ENCODE measurements at regions not wholly inside any gene's neighbourhood (a gene's known extent, or its start where the extent isn't known, plus 50 kb on each side); places are given as distances from the start of the nearest gene placed in this dataset.

DNA sequence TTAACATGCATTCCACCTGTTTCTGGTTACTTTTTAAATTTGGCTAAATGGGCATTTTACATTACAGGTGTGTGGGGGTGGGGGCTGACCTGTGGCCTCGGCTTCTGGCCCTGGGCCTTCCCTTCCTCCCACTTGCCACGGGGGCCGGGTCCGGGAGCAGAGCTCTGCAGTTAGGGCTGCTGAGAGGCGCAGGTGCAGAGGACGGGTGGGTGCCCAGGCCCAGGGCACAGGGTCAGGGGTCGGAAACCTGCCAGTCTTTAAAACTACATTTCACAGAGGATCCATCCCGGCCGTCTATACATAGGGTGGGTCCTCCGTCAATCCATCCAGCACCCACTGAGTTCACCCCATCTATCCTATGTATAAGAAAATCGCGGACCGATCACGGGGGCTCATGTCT lies 106.5 kb upstream of the INSIG1 start:
- Histone ChIP-seq H2AFZ (no peak overlapping the region), H4K20me1 (ENCODE audit: insufficient read depth) (no peaks in the 10 kb centered on the region), H3K27me3 (ENCODE audit: insufficient read depth, low read depth) (peaks cover 53% of the 10 kb centered on the region), H3K36me3 (ENCODE audit: low read depth) (no peaks in the 10 kb centered on the region), H3F3A (ENCODE audit: insufficient read depth, low read depth) (no peaks in the 10 kb centered on the region), H3K9me2 (ENCODE audit: insufficient read depth) (no peaks in the 10 kb centered on the region), H3K4me3 (no peak overlapping the region), H3K79me2 (ENCODE audit: low read depth) (no peaks in the 10 kb centered on the region), H3K9me3 (ENCODE audit: insufficient read depth, low read depth) (peaks cover 4% of the 10 kb centered on the region; the same call in 1 of the 2 replicates), H3K27ac (no peak overlapping the region), H3K4me2 (no peak overlapping the region), H3K4me1 (replicated peaks; ENCODE audit: insufficient read depth) (0 out of 2 replicates have a peak, but pooled peaks cover 5% of the 10 kb centered on the region)
- intact Hi-C loops (cut with micrococcal nuclease; ENCODE audit: unreplicated experiment) = loop anchor here (2.0 to 5.0 kb wide), 3 partner anchors 106 to 264 kb away; partner anchors contain the start of genes INSIG1 and PAXIP1
- no TSS peak for BruUV-seq (replicated peaks)
- ChIA-PET CTCF (no interaction called here), POLR2A (ENCODE audit: unreplicated experiment) (interaction anchor here (0.6 kb wide), 1 partner anchor 23 kb away, joined by 4 read pairs; no protein-coding TSS in a partner anchor)
- TF ChIP-seq, protein P1, sequence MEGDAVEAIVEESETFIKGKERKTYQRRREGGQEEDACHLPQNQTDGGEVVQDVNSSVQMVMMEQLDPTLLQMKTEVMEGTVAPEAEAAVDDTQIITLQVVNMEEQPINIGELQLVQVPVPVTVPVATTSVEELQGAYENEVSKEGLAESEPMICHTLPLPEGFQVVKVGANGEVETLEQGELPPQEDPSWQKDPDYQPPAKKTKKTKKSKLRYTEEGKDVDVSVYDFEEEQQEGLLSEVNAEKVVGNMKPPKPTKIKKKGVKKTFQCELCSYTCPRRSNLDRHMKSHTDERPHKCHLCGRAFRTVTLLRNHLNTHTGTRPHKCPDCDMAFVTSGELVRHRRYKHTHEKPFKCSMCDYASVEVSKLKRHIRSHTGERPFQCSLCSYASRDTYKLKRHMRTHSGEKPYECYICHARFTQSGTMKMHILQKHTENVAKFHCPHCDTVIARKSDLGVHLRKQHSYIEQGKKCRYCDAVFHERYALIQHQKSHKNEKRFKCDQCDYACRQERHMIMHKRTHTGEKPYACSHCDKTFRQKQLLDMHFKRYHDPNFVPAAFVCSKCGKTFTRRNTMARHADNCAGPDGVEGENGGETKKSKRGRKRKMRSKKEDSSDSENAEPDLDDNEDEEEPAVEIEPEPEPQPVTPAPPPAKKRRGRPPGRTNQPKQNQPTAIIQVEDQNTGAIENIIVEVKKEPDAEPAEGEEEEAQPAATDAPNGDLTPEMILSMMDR (conservative IDR thresholded peaks at IDR 0.05) = no peak
- no peak for TF ChIP-seq EZH2 (IDR thresholded peaks at IDR 0.05; ENCODE audit: low read depth)
- DNase-seq = no peak

DNA sequence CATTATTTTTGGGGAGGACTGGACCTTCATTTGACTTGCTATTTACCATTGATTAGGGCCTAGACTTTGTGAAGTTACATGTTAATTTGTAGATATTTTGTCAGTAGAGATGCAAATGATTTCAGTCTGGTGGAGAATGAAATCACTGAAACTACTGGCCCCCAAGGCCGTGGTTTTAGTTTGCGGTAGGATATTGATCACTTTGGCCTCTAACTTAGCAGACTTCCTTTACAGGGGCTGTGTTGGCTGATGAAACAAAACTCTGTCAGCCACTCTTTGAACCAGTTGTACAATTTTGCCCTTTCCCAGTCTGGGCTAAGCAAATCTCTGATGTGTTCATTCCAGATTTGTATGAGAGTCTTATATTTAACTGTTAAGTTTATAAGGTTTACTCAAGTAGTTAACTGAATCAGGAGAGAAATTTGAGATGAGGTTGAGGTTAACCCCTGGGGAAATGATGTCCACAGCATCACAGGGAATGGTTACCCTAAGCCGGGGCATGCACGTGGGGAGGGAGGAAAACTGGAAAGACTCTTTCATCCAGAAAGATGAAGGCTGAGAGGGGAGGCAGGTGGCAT lies 105.7 kb upstream of the INSIG1 start:
- Histone ChIP-seq H4K20me1 (ENCODE audit: insufficient read depth) (no peaks in the 10 kb centered on the region), H3F3A (ENCODE audit: insufficient read depth, low read depth) (no peaks in the 10 kb centered on the region), H3K27me3 (ENCODE audit: insufficient read depth, low read depth) (peaks cover 59% of the 10 kb centered on the region), H3K27ac (no peak overlapping the region), H3K9me3 (ENCODE audit: insufficient read depth, low read depth) (peaks cover 11% of the 10 kb centered on the region), H2AFZ (no peak overlapping the region), H3K4me3 (no peak overlapping the region), H3K4me2 (no peak overlapping the region), H3K9me2 (ENCODE audit: insufficient read depth) (no peaks in the 10 kb centered on the region), H3K36me3 (ENCODE audit: low read depth) (no peaks in the 10 kb centered on the region), H3K4me1 (replicated peaks; ENCODE audit: insufficient read depth) (0 out of 2 replicates have a peak, but pooled peaks cover 5% of the 10 kb centered on the region), H3K79me2 (ENCODE audit: low read depth) (no peaks in the 10 kb centered on the region)
- ChIA-PET POLR2A (ENCODE audit: unreplicated experiment) (no interaction called here), CTCF (no interaction called here)
- no peak for DNase-seq
- TF ChIP-seq, protein P1 (conservative IDR thresholded peaks at IDR 0.05) = no peak
- TF ChIP-seq EZH2 (IDR thresholded peaks at IDR 0.05; ENCODE audit: low read depth) = no peak
- intact Hi-C loops (cut with micrococcal nuclease; ENCODE audit: unreplicated experiment) = loop anchor here (2.0 to 5.0 kb wide), 3 partner anchors 105 to 265 kb away; partner anchors contain the start of genes INSIG1 and PAXIP1
- no TSS peak for BruUV-seq (replicated peaks)

DNA sequence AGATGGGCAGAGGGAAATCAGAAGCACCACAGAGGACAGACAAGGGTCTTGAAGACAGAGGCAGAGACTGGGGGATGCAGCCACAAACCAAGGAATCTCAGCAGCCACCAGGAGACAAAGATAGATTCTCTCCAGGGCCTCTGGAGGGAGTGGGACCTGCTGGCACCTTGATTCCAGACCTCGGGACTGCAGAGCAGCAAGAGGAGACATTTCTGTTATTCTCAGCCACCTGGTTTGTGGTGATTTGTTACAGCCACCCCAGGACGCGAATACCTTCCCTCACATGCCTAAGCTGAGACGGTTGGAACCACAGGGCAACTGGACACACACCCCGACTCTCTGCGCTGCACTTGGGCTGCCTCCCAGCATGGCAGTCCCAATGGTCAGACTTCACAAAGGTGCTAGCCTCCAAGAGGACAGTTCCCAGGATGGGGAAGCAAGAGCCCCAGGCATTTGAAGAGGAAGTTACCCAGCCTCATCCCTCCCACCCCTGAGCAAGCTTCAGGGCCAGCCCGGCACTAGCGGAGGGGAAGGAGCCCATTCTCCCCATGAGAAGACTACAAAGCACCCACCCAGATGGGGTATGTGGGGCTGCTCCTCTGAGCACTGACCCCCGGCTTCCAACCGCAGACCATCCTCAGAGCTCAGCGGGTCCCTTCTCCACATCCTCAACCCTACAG lies 104.6 kb upstream of the INSIG1 start:
- BruUV-seq (replicated peaks) = no TSS peak
- CTCF ChIA-PET = interaction anchor here (0.7 kb wide), 1 partner anchor 623 kb away, joined by 3 read pairs; no protein-coding TSS in a partner anchor

More for the DNA sequence above, 104.6 kb upstream of the INSIG1 start:
- no peak overlapping the region for H3K27ac ChIP-seq
- H4K20me1 ChIP-seq (ENCODE audit: insufficient read depth) = no peaks in the 10 kb centered on the region
- H3K4me3 ChIP-seq = no peak overlapping the region
- no peaks in the 10 kb centered on the region for H3K79me2 ChIP-seq (ENCODE audit: low read depth)
- TF ChIP-seq, protein P1 (conservative IDR thresholded peaks at IDR 0.05) = no peak
- no peak for TF ChIP-seq EZH2 (IDR thresholded peaks at IDR 0.05; ENCODE audit: low read depth)
- no peak overlapping the region for H2AFZ ChIP-seq
- 0 out of 2 replicates have a peak, but pooled peaks cover 5% of the 10 kb centered on the region for H3K4me1 ChIP-seq (replicated peaks; ENCODE audit: insufficient read depth)
- no peaks in the 10 kb centered on the region for H3K36me3 ChIP-seq (ENCODE audit: low read depth)
- no peaks in the 10 kb centered on the region for H3F3A ChIP-seq (ENCODE audit: insufficient read depth, low read depth)
- peaks cover 16% of the 10 kb centered on the region for H3K9me3 ChIP-seq (ENCODE audit: insufficient read depth, low read depth)
- intact Hi-C loops (cut with micrococcal nuclease; ENCODE audit: unreplicated experiment) = loop anchor here (5.0 kb wide), 2 partner anchors 191 to 266 kb away; partner anchors contain the start of gene PAXIP1
- DNase-seq = no peak
- peaks cover 59% of the 10 kb centered on the region for H3K27me3 ChIP-seq (ENCODE audit: insufficient read depth, low read depth)
- H3K9me2 ChIP-seq (ENCODE audit: insufficient read depth) = no peaks in the 10 kb centered on the region
- no peak overlapping the region for H3K4me2 ChIP-seq
- POLR2A ChIA-PET (ENCODE audit: unreplicated experiment) = no interaction called here
